ENCODE measurements at regions not wholly inside any gene's neighbourhood (a gene's known extent, or its start where the extent isn't known, plus 50 kb on each side); places are given as distances from the start of the nearest gene placed in this dataset.

DNA sequence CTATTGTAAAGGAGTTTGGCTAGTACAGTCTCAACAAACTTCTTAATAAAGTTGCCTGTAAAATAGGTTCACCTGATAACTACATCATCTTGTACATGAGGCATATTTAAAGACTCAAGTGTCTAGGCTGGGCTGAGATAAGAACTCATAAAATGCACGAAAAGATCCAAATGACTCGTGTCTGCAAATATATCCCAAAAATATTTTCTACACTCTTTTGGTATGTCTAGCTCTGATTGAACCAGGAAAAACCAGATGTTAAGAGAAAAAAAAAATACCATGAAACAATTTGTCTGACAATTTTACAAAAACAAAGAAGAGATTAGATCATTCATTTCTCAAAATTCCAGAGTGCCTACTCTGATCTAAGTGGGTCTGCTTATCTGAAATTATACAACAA is 166.9 kb upstream of the OSR1 start:
- H3K4me3 ChIP-seq (ENCODE audit: low read depth in 1 of 5, low read length in 5 of 5): no peak overlapping the region
- no peak overlapping the region for H3K27ac ChIP-seq (ENCODE audit: low read depth, low read length)

DNA sequence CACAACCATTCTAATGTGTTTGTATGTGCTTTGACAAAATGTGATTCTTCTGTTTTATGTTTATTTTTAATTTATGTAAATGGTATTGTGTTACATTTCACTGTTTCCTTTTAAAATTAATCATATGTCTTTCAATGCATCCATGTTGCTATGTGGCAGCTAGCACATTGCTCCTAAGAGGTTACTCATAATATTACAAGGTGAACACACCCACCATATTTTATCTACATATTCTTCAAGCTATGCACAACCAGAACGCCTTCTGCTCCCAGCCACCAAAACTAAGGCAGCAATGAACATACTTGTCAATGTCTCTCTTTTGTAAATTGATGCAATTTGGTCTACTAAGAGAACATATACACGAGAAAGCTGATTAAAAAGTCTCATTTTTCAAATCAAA is 160.6 kb upstream of the OSR1 start:
- H3K4me3 ChIP-seq (ENCODE audit: low read depth in 1 of 5, low read length in 5 of 5): no peak overlapping the region
- H3K4me1 ChIP-seq (ENCODE audit: control insufficient read depth in 5 of 5, insufficient read depth in 5 of 5, low read length in 5 of 5): no peaks in the 10 kb centered on the region

More for the DNA sequence above, 166.9 kb upstream of the OSR1 start:
- Histone ChIP-seq H3K4me1 (ENCODE audit: control insufficient read depth in 5 of 5, insufficient read depth in 5 of 5, low read length in 5 of 5) (no peaks in the 10 kb centered on the region), H3K9me3 (ENCODE audit: control insufficient read depth in 5 of 5, low read length in 5 of 5) (no peaks in the 10 kb centered on the region), H3K27me3 (ENCODE audit: control insufficient read depth in 5 of 5, insufficient read depth in 4 of 5, low read length in 5 of 5) (no peaks in the 10 kb centered on the region), H3K36me3 (ENCODE audit: control insufficient read depth in 5 of 5, insufficient read depth in 5 of 5, low read length in 5 of 5) (no peaks in the 10 kb centered on the region), H3K9ac (ENCODE audit: low read length in 5 of 5) (no peak overlapping the region)

GRCh38 chr2:19507137-19507536 is 148.7 kb upstream of the OSR1 start:
- Histone ChIP-seq H3K36me3 (ENCODE audit: control insufficient read depth in 5 of 5, insufficient read depth in 5 of 5, low read length in 5 of 5) (no peaks in the 10 kb centered on the region), H3K9ac (ENCODE audit: low read length in 5 of 5) (no peak overlapping the region), H3K4me1 (ENCODE audit: control insufficient read depth in 5 of 5, insufficient read depth in 5 of 5, low read length in 5 of 5) (no peaks in the 10 kb centered on the region), H3K9me3 (ENCODE audit: control insufficient read depth in 5 of 5, low read length in 5 of 5) (no peaks in the 10 kb centered on the region), H3K27ac (ENCODE audit: low read depth, low read length) (no peak overlapping the region), H3K4me3 (ENCODE audit: low read depth in 1 of 5, low read length in 5 of 5) (no peak overlapping the region), H3K27me3 (ENCODE audit: control insufficient read depth in 5 of 5, insufficient read depth in 4 of 5, low read length in 5 of 5) (no peaks in the 10 kb centered on the region)

More for the DNA sequence above, 160.6 kb upstream of the OSR1 start:
- Histone ChIP-seq H3K27me3 (ENCODE audit: control insufficient read depth in 5 of 5, insufficient read depth in 4 of 5, low read length in 5 of 5) (no peaks in the 10 kb centered on the region), H3K27ac (ENCODE audit: low read depth, low read length) (no peak overlapping the region), H3K9ac (ENCODE audit: low read length in 5 of 5) (no peak overlapping the region), H3K36me3 (ENCODE audit: control insufficient read depth in 5 of 5, insufficient read depth in 5 of 5, low read length in 5 of 5) (no peaks in the 10 kb centered on the region), H3K9me3 (ENCODE audit: control insufficient read depth in 5 of 5, low read length in 5 of 5) (no peaks in the 10 kb centered on the region)

DNA sequence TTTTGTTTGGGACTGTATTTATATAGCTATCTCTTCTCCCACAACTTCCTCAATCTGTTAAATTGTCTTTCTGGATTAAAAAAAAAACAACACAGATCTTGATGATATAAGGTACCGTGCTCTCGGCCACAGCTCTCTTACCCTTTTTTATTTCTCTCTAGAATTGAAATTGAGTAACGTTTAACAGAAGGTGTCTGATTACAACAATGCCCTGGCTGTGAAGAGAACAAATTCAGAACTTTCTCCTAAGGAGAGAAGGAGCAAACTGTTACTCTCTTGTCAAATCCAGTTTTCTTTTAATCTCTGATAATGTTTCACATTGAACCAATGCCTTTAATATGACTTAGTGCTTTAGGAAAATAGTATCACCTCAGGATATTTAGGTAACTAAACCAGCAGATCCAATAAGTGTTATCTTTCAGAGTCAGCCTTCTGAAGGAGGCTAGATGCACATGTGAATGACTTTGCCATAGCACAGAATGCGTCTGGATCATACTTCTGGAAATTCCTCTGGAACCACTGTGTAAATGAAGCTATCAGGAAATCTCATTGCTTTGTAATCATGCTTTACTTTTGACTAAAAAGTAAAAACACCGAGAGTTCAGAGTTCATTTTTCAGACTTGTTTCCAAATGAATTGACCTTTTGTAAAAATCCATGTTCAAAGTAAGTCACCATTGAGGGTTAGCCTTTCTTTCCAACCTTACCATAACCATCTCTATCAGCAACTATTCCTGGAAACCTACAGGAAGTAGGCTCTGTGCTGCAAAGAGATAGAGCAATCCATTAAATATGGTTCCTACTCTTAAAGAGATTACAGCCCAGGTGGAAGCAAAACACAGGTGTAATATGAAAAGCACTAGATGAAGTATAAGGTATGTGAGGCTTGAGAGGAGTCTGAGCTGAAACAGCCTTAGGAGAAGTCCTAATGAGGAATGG is 147.0 kb upstream of the OSR1 start:
- Histone ChIP-seq H3K9ac (ENCODE audit: low read length in 5 of 5) (no peak overlapping the region), H3K4me3 (ENCODE audit: low read depth in 1 of 5, low read length in 5 of 5) (no peak overlapping the region), H3K27me3 (ENCODE audit: control insufficient read depth in 5 of 5, insufficient read depth in 4 of 5, low read length in 5 of 5) (no peaks in the 10 kb centered on the region), H3K9me3 (ENCODE audit: control insufficient read depth in 5 of 5, low read length in 5 of 5) (no peaks in the 10 kb centered on the region), H3K4me1 (ENCODE audit: control insufficient read depth in 5 of 5, insufficient read depth in 5 of 5, low read length in 5 of 5) (no peaks in the 10 kb centered on the region), H3K36me3 (ENCODE audit: control insufficient read depth in 5 of 5, insufficient read depth in 5 of 5, low read length in 5 of 5) (no peaks in the 10 kb centered on the region), H3K27ac (ENCODE audit: low read depth, low read length) (no peak overlapping the region)

- Histone ChIP-seq H3K9ac (ENCODE audit: low read length in 5 of 5) (no peak overlapping the region), H3K9me3 (ENCODE audit: control insufficient read depth in 5 of 5, low read length in 5 of 5) (no peaks in the 10 kb centered on the region), H3K27ac (ENCODE audit: low read depth, low read length) (no peak overlapping the region), H3K4me1 (ENCODE audit: control insufficient read depth in 5 of 5, insufficient read depth in 5 of 5, low read length in 5 of 5) (no peaks in the 10 kb centered on the region), H3K4me3 (ENCODE audit: low read depth in 1 of 5, low read length in 5 of 5) (no peak overlapping the region), H3K27me3 (ENCODE audit: control insufficient read depth in 5 of 5, insufficient read depth in 4 of 5, low read length in 5 of 5) (no peaks in the 10 kb centered on the region), H3K36me3 (ENCODE audit: control insufficient read depth in 5 of 5, insufficient read depth in 5 of 5, low read length in 5 of 5) (no peaks in the 10 kb centered on the region)
These were observed 146.2 kb upstream of the OSR1 start for GRCh38 chr2:19504400-19505198.

- Histone ChIP-seq H3K4me1 (ENCODE audit: control insufficient read depth in 5 of 5, insufficient read depth in 5 of 5, low read length in 5 of 5) (no peaks in the 10 kb centered on the region), H3K9ac (ENCODE audit: low read length in 5 of 5) (no peak overlapping the region)
These were observed 145.5 kb upstream of the OSR1 start for GRCh38 chr2:19503915-19504314.

DNA sequence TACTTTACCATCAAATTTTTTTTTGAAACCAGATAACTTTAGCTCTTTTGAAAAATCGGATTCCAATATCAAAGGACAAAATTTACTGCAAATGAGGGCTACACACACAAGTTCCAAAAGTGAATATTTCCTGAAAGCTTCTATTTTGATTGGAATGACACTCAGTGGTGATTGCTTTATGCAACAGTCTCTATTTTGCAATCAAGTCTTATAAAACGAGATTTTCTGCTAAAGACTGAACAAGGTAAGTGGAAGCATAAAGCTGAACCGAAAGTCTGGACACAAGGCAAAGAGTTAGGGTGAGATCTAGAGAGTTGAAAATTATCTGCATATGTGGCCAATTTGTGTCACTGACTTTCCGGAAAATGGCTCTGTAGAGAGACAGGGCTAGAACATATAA is 145.0 kb upstream of the OSR1 start:
- Histone ChIP-seq H3K4me1 (ENCODE audit: control insufficient read depth in 5 of 5, insufficient read depth in 5 of 5, low read length in 5 of 5) (no peaks in the 10 kb centered on the region), H3K9ac (ENCODE audit: low read length in 5 of 5) (no peak overlapping the region), H3K36me3 (ENCODE audit: control insufficient read depth in 5 of 5, insufficient read depth in 5 of 5, low read length in 5 of 5) (no peaks in the 10 kb centered on the region), H3K27me3 (ENCODE audit: control insufficient read depth in 5 of 5, insufficient read depth in 4 of 5, low read length in 5 of 5) (no peaks in the 10 kb centered on the region), H3K27ac (ENCODE audit: low read depth, low read length) (no peak overlapping the region), H3K4me3 (ENCODE audit: low read depth in 1 of 5, low read length in 5 of 5) (no peak overlapping the region), H3K9me3 (ENCODE audit: control insufficient read depth in 5 of 5, low read length in 5 of 5) (no peaks in the 10 kb centered on the region)

More at GRCh38 chr2:19503915-19504314, 145.5 kb upstream of the OSR1 start:
- H3K4me3 ChIP-seq (ENCODE audit: low read depth in 1 of 5, low read length in 5 of 5): no peak overlapping the region
- no peaks in the 10 kb centered on the region for H3K27me3 ChIP-seq (ENCODE audit: control insufficient read depth in 5 of 5, insufficient read depth in 4 of 5, low read length in 5 of 5)
- H3K36me3 ChIP-seq (ENCODE audit: control insufficient read depth in 5 of 5, insufficient read depth in 5 of 5, low read length in 5 of 5): no peaks in the 10 kb centered on the region
- no peaks in the 10 kb centered on the region for H3K9me3 ChIP-seq (ENCODE audit: control insufficient read depth in 5 of 5, low read length in 5 of 5)
- no peak overlapping the region for H3K27ac ChIP-seq (ENCODE audit: low read depth, low read length)

DNA sequence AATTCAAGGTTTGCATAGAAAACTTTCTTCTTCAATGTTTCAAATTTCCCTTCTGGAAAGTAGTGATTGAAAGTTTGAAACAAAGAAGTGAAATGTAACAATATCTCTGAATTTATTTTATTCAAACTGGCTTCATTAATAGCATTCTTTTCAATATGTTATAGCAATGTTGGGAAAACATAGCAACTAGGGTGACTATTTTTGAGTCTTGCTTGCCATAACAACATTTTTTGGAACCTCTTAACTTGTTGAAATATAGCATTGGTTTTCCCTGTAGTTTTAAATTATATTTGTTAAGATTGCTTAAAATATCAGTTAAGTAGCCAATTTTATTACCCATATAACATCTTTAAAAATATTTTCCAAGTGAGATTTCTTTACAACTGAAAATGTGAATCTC is 141.7 kb upstream of the OSR1 start:
- Histone ChIP-seq H3K27ac (ENCODE audit: low read depth, low read length) (no peak overlapping the region), H3K4me1 (ENCODE audit: control insufficient read depth in 5 of 5, insufficient read depth in 5 of 5, low read length in 5 of 5) (no peaks in the 10 kb centered on the region), H3K9me3 (ENCODE audit: control insufficient read depth in 5 of 5, low read length in 5 of 5) (no peaks in the 10 kb centered on the region), H3K9ac (ENCODE audit: low read length in 5 of 5) (no peak overlapping the region), H3K4me3 (ENCODE audit: low read depth in 1 of 5, low read length in 5 of 5) (no peak overlapping the region), H3K36me3 (ENCODE audit: control insufficient read depth in 5 of 5, insufficient read depth in 5 of 5, low read length in 5 of 5) (no peaks in the 10 kb centered on the region), H3K27me3 (ENCODE audit: control insufficient read depth in 5 of 5, insufficient read depth in 4 of 5, low read length in 5 of 5) (no peaks in the 10 kb centered on the region)

- no peaks in the 10 kb centered on the region for H3K9me3 ChIP-seq (ENCODE audit: control insufficient read depth in 5 of 5, low read length in 5 of 5)
- H3K4me1 ChIP-seq (ENCODE audit: control insufficient read depth in 5 of 5, insufficient read depth in 5 of 5, low read length in 5 of 5): no peaks in the 10 kb centered on the region
- H3K9ac ChIP-seq (ENCODE audit: low read length in 5 of 5): no peak overlapping the region
These were observed 138.2 kb upstream of the OSR1 start for GRCh38 chr2:19496646-19497045.

DNA sequence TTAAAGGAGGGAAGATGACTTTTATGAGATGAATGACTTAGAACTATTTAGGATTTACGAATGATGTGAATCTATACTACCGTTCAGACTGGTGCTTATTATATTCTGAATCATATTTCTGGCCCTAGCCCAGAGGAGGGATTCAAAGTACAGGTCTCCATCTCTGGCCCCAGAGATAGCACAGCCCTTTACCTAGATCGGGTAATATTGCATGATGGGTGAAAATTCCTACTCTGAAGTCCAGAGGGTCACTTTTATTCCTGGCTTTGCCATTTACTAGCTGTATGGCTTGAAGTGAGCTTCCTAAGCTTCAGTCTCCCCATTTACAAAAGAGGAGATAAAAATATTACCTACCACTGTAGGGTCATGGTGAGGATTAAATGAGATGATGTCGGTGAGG is 135.8 kb upstream of the OSR1 start:
- Histone ChIP-seq H3K27me3 (ENCODE audit: control insufficient read depth in 5 of 5, insufficient read depth in 4 of 5, low read length in 5 of 5) (peaks cover 0 to 5% (median 0%) of the 10 kb centered on the region in 5 donors), H3K4me1 (ENCODE audit: control insufficient read depth in 5 of 5, insufficient read depth in 5 of 5, low read length in 5 of 5) (no peaks in the 10 kb centered on the region), H3K36me3 (ENCODE audit: control insufficient read depth in 5 of 5, insufficient read depth in 5 of 5, low read length in 5 of 5) (no peaks in the 10 kb centered on the region), H3K9ac (ENCODE audit: low read length in 5 of 5) (no peak overlapping the region), H3K4me3 (ENCODE audit: low read depth in 1 of 5, low read length in 5 of 5) (no peak overlapping the region), H3K27ac (ENCODE audit: low read depth, low read length) (no peak overlapping the region), H3K9me3 (ENCODE audit: control insufficient read depth in 5 of 5, low read length in 5 of 5) (no peaks in the 10 kb centered on the region)

More at GRCh38 chr2:19496646-19497045, 138.2 kb upstream of the OSR1 start:
- no peaks in the 10 kb centered on the region for H3K36me3 ChIP-seq (ENCODE audit: control insufficient read depth in 5 of 5, insufficient read depth in 5 of 5, low read length in 5 of 5)
- H3K27me3 ChIP-seq (ENCODE audit: control insufficient read depth in 5 of 5, insufficient read depth in 4 of 5, low read length in 5 of 5): peaks cover 0 to 5% (median 0%) of the 10 kb centered on the region in 5 donors
- no peak overlapping the region for H3K27ac ChIP-seq (ENCODE audit: low read depth, low read length)
- H3K4me3 ChIP-seq (ENCODE audit: low read depth in 1 of 5, low read length in 5 of 5): no peak overlapping the region
